Right lobe of liver (tissue), 6 donors: ENCODE measurements at regions not wholly inside any gene's neighbourhood (a gene's known extent, or its start where the extent isn't known, plus 50 kb on each side); places are given as distances from the start of the nearest gene placed in this dataset.
A peak's percentile ranks its signal among the peaks of the same experiment; 100 is the strongest.

Experiments
- ATAC-seq, 4 donors: fragments of 200-7000 bp; cut with Tn5 transposase; one replicate each; pipeline ENCODE4 v1.9.1; 2020; ENCODE audit warnings: mild to moderate bottlenecking in 4 of 4, moderate library complexity in 4 of 4
- DNase-seq, 3 donors: peaks; one replicate each; pipeline ENCODE4 v3.0.0-alpha.2; 2020
- H3K27ac ChIP-seq, 3 donors: fragments of 200-600 bp; one replicate each; pipeline ENCODE4 v1.8.0; 2022
- H3K27me3 ChIP-seq, 2 donors: fragments of 200-600 bp; one replicate each; pipeline ENCODE4 v1.8.0; 2022
- H3K36me3 ChIP-seq, 4 donors: fragments of 200-600 bp; sonication (generic) in 1 of 4; one replicate each; pipeline versions ENCODE4 v1.5.1 to v1.8.0; 2017 to 2022; ENCODE audit warnings: control low read depth in 1 of 4
- H3K4me1 ChIP-seq, 4 donors: fragments of 200-600 bp; sonication (generic) in 1 of 4; one replicate each; pipeline versions ENCODE4 v1.5.1 to v1.8.0; 2017 to 2022; ENCODE audit warnings: control low read depth in 1 of 4
- H3K4me3 ChIP-seq, 3 donors: fragments of 200-600 bp; one replicate each; pipeline ENCODE4 v1.8.0; 2022
- H3K9me3 ChIP-seq, 4 donors: fragments of 200-600 bp; sonication (generic) in 1 of 4; one replicate each; pipeline versions ENCODE4 v1.5.1 to v1.8.0; 2017 to 2022; ENCODE audit warnings: control low read depth in 1 of 4
- CTCF ChIP-seq, 4 donors: fragments of 200-600 bp in 3 of 4; fragments of 450-650 bp in 1 of 4; IDR thresholded peaks; one replicate each; pipeline versions ENCODE4 v1.5.1 to v1.8.0; 2016 to 2022; ENCODE audit warnings: antibody characterized with exemption in 4 of 4, mild to moderate bottlenecking in 2 of 4
- POLR2A ChIP-seq: fragments of 450-650 bp; IDR thresholded peaks from one replicate; pipeline ENCODE4 v1.6.1; 2017; ENCODE audit warnings: antibody characterized with exemption, mild to moderate bottlenecking
- WGBS: methylation state at CpG from one replicate; pipeline ENCODE4 v1.1.6; 2018; ENCODE audit warnings: low coverage, low lambda C conversion rate; ENCODE audit not compliant: insufficient coverage; ENCODE audit errors: missing lambda C conversion rate; 5-methylcytosine and 5-hydroxymethylcytosine counted together
- intact Hi-C, 2 donors: fragments of 100-400 bp; cut with DNase I; formaldehyde crosslinking; loops; one replicate each; pipeline versions ENCODE4 v1.11.2 to v1.14.1; 2022
- donor health status: DM: no; HTN: yes; CAD: no.
- donor health status: DM: no; HTN: no; CAD: no.
- donor health status: DM: no; HTN: no; CAD: no.
- donor health status: DM: no; HTN: yes; CAD: no.
- donor health status: DM: no; HTN: yes; CAD: no.

DNA sequence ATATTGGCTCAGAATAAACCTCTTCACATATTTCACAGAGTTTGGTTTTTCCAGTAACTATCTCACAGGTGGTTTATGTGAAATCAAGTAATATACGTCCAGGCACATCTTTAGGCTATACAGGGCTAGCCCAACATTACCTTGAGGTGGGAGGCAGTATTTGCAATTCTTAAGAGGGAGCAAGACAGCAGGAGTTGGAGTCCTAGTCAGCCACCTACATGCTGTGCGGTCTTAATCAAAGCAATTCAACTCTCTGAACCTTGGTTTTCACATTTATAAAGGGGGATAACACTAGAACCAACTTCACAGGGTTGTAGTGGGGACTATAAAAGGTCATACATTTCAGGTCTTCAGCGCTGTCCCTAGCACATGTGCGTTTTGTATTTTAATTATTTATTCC, 73.5 kb upstream of the FICD start:
- Histone ChIP-seq H3K9me3 (no peaks in the 10 kb centered on the region), H3K4me3 (no peak overlapping the region), H3K27ac (no peak overlapping the region), H3K36me3 (no peaks in the 10 kb centered on the region), H3K4me1 (no peaks in the 10 kb centered on the region), H3K27me3 (no peaks in the 10 kb centered on the region)
- 40% methylated on average over 4 of the region's 4 CpGs for WGBS
- DNase-seq (no peak), ATAC-seq (no peak)
- intact Hi-C loops = no loop called here
- no peak for TF ChIP-seq CTCF (IDR thresholded peaks at IDR 0.05)
- no peak for TF ChIP-seq POLR2A

GRCh38 chr12:108440736-108441135, 74.3 kb upstream of the FICD start:
- no peaks in the 10 kb centered on the region for H3K4me1 ChIP-seq
- H3K27ac ChIP-seq = no peak overlapping the region
- no peaks in the 10 kb centered on the region for H3K9me3 ChIP-seq
- WGBS = 44% methylated on average over 1 of the region's 2 CpGs
- ATAC-seq (no peak), DNase-seq (no peak)
- no peaks in the 10 kb centered on the region for H3K36me3 ChIP-seq
- TF ChIP-seq CTCF (IDR thresholded peaks at IDR 0.05) = no peak
- no peak for TF ChIP-seq POLR2A
- H3K4me3 ChIP-seq = no peak overlapping the region
- intact Hi-C loops = no loop called here
- no peaks in the 10 kb centered on the region for H3K27me3 ChIP-seq

- no peaks in the 10 kb centered on the region for H3K9me3 ChIP-seq
- no peaks in the 10 kb centered on the region for H3K4me1 ChIP-seq
- no peak overlapping the region for H3K4me3 ChIP-seq
- no peaks in the 10 kb centered on the region for H3K36me3 ChIP-seq
- no peak overlapping the region for H3K27ac ChIP-seq
- ATAC-seq (peak; percentile 43 to 66 (median 52)), DNase-seq (no peak)
- 50% methylated on average over 1 of the region's 1 CpG for WGBS
- TF ChIP-seq CTCF (IDR thresholded peaks at IDR 0.05) = no peak
- TF ChIP-seq POLR2A = no peak
- no peaks in the 10 kb centered on the region for H3K27me3 ChIP-seq
- intact Hi-C loops = no loop called here
Measured at GRCh38 chr12:108438667-108439066, 76.4 kb upstream of the FICD start.

GRCh38 chr12:108432423-108433121, 82.5 kb upstream of the FICD start:
- no peak overlapping the region for H3K27ac ChIP-seq
- TF ChIP-seq CTCF (IDR thresholded peaks at IDR 0.05) (no peak), POLR2A (no peak)
- H3K27me3 ChIP-seq = no peaks in the 10 kb centered on the region
- intact Hi-C loops = no loop called here
- H3K4me1 ChIP-seq = no peaks in the 10 kb centered on the region
- ATAC-seq (peak in 3 of 4 donors; percentile 18 to 51 (median 35)), DNase-seq (no peak)
- H3K4me3 ChIP-seq = no peak overlapping the region
- WGBS = 42% methylated on average over 7 of the region's 8 CpGs
- no peaks in the 10 kb centered on the region for H3K36me3 ChIP-seq
- H3K9me3 ChIP-seq = no peaks in the 10 kb centered on the region
